GM21423 (cell line): ENCODE measurements at regions not wholly inside any gene's neighbourhood (a gene's known extent, or its start where the extent isn't known, plus 50 kb on each side); places are given as distances from the start of the nearest gene placed in this dataset.

Experiments
- ATAC-seq: cut with Tn5 transposase; IDR thresholded peaks from one replicate; pipeline ENCODE4 v1.9.1; 2021; ENCODE audit warnings: mild to moderate bottlenecking, moderate library complexity; ENCODE audit not compliant: unreplicated experiment

- ATAC-seq, result no peak
Observed at GRCh38 chr22:19620742-19621371, 93.4 kb upstream of the SEPTIN5 start.

- no peak for ATAC-seq
Observed at GRCh38 chr22:19621373-19622060, 92.8 kb upstream of the SEPTIN5 start.

- ATAC-seq, result no peak
Observed at GRCh38 chr22:19622061-19622441, 92.3 kb upstream of the SEPTIN5 start.

GRCh38 chr22:19625331-19626041, 88.8 kb upstream of the SEPTIN5 start:
- ATAC-seq, result no peak

GRCh38 chr22:19626042-19626587, 88.2 kb upstream of the SEPTIN5 start:
- ATAC-seq, result no peak

- ATAC-seq, result no peak
Observed at GRCh38 chr22:19626666-19627065, 87.6 kb upstream of the SEPTIN5 start.

- no peak for ATAC-seq
Observed at GRCh38 chr22:19628038-19628776, 86.1 kb upstream of the SEPTIN5 start.

- no peak for ATAC-seq
Observed at GRCh38 chr22:19629331-19629719, 85.0 kb upstream of the SEPTIN5 start.

GRCh38 chr22:19629720-19630419, 84.4 kb upstream of the SEPTIN5 start:
- ATAC-seq, result no peak

GRCh38 chr22:19630614-19631013, 83.7 kb upstream of the SEPTIN5 start:
- no peak for ATAC-seq

GRCh38 chr22:19631899-19632667, 82.2 kb upstream of the SEPTIN5 start:
- no peak for ATAC-seq

GRCh38 chr22:19632668-19633148, 81.6 kb upstream of the SEPTIN5 start:
- no peak for ATAC-seq

- ATAC-seq, result no peak
Observed at GRCh38 chr22:19634226-19634975, 79.9 kb upstream of the SEPTIN5 start.

- ATAC-seq, result no peak
Observed at GRCh38 chr22:19635644-19636043, 78.7 kb upstream of the SEPTIN5 start.

GRCh38 chr22:19636696-19637407, 77.5 kb upstream of the SEPTIN5 start:
- no peak for ATAC-seq

GRCh38 chr22:19637408-19638281, 76.7 kb upstream of the SEPTIN5 start:
- ATAC-seq, result no peak

GRCh38 chr22:19638282-19639015, 75.9 kb upstream of the SEPTIN5 start:
- no peak for ATAC-seq
